ENCODE measurements at regions not wholly inside any gene's neighbourhood (a gene's known extent, or its start where the extent isn't known, plus 50 kb on each side); places are given as distances from the start of the nearest gene placed in this dataset.
"Not testable (repeated sequence)": the region's sequence is repeated elsewhere in the genome, so short reads cannot be mapped to it uniquely, and the experiment has no call there.

DNA sequence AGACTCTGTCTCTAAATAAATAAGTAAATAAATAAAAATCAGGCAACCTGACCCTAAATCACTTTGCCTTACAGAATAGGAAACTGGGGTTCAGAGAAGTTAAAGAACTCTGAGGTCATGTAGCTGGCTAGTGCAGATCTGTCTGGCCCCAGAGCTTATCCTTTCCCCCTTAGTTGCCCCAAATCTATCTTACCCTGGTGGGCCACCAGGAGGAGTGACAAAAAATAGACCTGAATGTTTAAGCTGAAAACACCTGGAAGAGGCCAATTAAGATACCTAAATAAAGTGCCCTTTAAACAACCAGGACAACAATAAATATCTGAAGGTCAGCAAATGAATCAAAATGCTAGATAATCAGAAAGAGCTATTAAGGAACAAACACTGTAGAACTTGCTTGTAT is 59.7 kb downstream of the TEX35 start:
- DNase-seq (ENCODE audit: low read depth in 4 of 4, low spot score in 3 of 4): no peak

DNA sequence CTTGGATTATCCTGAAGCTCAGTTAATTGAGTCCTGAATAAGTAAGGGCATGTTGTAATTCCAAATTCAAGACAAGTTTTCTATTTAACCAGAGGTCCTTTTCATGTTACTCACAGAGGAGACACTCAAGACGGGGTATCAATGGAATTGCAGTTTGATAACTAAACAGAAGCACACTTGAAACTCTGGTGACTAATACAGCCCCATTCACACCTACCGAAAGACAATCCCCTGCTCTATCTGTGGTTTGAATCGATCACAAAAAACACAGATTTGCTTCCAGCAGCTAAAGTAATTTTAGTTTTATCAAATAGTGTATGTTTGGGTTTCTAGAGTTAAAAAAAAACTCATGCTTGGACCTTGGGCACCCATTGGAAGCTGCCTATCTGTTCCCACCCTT is 60.4 kb downstream of the TEX35 start:
- no peak for DNase-seq (ENCODE audit: low read depth in 4 of 4, low spot score in 3 of 4)

DNA sequence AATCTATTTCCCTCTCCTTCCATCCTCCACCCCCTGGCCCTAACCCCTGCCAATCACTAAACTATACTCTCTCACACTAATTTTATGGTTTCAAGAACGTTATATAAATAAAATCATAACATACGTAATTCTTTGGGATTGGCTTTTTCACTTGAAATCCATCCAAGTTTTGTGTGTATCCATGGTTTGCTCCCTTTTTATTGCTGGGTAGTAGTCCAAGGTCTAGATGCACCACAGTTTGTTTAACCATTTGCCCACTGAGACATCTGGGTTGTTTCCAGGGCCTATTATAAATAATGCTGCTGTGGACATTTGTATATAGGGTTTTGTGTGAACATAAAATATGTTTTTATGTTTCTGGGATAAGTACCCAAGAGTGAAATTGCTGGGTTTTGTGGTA is 61.4 kb downstream of the TEX35 start:
- no peak for DNase-seq (ENCODE audit: low read depth in 4 of 4, low spot score in 3 of 4)

DNA sequence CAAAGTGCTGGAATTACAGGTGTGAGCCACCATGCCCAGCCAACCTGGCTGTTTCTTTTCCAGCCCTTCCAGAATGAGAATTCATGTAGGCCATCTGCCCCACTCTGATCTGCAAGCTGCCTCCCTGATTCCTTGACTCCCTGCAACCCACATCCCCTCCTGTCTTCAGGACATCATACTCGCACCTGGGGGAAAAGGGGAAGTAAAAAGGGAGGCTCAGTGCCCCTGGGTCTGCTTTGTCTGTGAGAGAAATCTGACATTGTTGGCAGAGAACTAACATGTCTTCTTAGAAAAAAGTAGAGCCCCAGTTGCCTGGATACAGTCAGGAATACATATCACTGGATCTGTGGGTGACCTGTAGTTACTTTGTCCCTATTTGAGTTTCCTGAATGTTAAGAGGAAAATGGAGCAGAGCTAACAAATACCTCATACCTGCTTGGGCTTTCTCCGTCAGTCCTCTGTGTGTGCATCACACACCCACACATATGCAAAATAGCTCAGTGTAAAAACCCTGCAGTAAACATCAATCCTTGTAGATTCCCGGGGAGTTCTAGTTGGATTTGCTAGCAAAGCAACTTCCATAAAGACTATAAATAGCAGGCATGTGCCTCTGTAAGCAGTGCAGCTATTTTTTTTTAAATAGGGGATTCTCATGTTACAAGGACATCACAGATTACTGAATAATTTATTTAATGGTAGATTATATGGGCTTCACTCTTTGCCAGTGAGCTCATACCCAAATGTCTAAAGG is 62.9 kb downstream of the TEX35 start:
- DNase-seq (ENCODE audit: low read depth in 4 of 4, low spot score in 3 of 4): peak in 1 of 4 donors; percentile 31

DNA sequence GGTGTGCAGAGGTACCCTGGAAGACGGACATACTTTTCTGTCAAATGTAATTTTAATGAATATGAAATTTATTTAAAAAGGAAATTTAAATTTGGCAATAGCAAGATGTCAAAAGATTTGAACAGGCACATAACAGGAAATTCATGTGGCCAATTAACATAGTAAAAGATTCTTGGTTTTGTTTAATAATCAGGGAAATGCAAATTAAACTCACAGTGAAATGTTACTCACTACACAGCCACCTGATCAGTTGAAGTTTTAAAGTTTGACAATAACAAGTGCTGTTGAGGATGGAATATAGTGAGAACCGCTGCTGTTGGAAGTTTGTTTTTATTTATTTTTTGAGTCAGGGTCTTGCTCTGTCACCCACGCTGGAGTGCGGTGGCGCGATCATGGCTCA is 63.9 kb downstream of the TEX35 start:
- no peak for DNase-seq (ENCODE audit: low read depth in 4 of 4, low spot score in 3 of 4)

DNA sequence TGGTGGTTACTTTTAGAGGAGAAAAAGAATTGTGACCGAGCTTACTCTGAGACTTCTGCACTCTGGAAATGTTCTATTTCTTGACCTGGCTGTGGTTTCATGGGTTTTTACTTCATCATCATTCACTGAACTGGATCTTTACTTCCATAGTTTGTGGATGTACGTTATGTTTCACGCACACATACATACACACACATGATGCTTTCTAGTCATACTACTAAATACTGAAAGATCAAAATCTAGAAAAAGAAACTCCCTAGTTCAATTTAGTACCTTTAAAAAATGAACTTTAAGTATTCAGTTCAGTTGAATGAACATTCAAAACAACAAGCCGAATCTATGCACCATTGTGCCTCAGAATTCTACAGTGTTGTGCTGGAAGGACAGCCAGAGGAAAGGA is 65.0 kb downstream of the TEX35 start:
- DNase-seq (ENCODE audit: low read depth in 4 of 4, low spot score in 3 of 4): no peak

DNA sequence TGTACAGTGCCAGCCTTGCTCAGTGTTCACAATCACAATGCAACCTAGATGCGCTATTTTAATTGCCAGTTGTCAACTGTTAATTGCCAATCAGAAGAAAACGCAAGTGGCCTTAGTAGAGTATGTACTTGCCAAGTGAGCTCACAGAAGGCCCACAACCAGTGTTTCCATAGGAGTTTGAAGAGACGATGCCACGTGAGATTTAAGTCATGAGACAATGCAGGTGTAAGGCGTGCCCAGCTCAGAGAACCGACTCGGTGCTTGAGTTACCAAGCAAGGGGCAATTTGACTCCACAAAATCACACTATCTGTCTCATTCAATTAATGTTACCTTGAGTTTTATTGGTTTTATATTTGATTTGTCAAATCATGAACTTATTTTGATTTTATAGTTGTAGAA is 65.6 kb downstream of the TEX35 start:
- DNase-seq (ENCODE audit: low read depth in 4 of 4, low spot score in 3 of 4): no peak

DNA sequence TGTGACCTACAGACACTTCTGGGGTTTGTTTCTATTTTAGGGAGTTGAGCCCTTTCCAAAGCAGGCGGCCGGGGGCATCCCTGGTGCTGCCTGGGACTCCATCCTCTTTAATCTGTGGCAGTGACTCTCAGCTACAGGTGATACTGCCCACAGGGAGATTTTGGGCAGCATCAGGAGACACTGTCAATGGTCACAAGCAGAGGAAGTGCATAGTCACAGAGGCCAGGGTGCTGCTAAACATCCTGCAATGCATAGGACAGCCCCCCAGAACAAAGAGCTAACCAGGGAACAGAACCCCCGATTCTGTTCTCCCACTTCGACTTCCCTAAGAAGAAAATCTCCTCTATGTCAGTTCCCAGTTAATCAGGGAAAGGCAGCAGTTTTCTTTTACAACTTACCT is 66.2 kb downstream of the TEX35 start:
- no peak for DNase-seq (ENCODE audit: low read depth in 4 of 4, low spot score in 3 of 4)

DNA sequence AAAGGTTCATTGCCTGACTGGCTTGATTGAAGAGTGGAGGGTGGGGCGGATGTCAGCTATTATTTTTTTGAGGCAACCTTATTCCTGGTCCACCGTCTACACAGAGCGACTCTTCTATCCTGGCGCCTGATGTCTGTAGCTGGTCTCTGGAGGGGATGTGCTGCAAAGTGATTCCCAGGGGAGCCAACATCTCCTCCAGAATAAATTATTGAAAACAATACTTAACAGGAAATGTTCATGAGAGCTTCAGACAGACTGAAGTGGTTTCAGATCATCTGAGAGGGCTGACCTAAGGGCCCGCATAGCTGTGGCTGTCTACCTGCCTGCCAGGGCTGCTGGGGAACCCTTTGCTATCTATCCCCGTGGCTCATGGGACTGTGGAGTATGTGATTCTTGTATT is 66.7 kb downstream of the TEX35 start:
- DNase-seq (ENCODE audit: low read depth in 4 of 4, low spot score in 3 of 4): no peak

DNA sequence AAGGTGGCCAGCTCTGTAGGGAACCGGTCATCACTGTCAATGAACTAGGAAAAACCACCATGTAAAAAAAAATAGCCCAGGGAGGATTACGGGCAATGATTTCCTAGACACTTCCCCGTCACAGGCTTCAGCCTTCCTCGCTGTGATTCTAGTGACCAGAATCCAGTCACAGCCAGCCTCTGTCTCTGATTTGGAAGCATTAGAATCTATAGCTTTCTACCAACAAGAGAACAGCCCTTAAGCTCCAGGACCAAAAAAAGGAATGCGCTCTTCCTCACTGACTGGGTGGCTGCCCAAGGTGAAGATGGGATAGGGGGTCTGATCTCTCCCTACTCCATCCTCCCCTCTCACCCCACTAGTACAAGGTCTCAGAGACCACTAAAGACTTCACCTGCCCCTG is 67.2 kb downstream of the TEX35 start:
- no peak for DNase-seq (ENCODE audit: low read depth in 4 of 4, low spot score in 3 of 4)

DNA sequence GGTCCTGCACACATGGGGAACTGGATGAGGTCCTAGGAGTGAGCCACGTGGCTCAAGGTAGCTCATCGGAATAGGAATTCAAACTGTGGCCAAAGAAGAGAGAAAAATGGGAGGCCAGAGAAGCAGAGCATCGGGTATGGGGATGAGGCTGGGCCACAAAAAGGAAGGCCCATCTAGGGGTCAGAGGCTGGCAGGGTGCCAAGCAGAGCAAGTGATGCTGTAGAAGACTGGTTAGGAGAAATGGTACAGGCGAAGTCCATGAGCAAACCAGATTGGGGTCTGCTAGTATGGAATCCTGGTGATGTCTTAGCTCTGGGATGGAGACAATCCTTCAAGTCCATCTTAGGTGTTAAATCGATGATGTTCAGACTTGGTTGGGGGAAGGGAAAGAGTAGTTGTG is 68.0 kb downstream of the TEX35 start:
- no peak for DNase-seq (ENCODE audit: low read depth in 4 of 4, low spot score in 3 of 4)

DNA sequence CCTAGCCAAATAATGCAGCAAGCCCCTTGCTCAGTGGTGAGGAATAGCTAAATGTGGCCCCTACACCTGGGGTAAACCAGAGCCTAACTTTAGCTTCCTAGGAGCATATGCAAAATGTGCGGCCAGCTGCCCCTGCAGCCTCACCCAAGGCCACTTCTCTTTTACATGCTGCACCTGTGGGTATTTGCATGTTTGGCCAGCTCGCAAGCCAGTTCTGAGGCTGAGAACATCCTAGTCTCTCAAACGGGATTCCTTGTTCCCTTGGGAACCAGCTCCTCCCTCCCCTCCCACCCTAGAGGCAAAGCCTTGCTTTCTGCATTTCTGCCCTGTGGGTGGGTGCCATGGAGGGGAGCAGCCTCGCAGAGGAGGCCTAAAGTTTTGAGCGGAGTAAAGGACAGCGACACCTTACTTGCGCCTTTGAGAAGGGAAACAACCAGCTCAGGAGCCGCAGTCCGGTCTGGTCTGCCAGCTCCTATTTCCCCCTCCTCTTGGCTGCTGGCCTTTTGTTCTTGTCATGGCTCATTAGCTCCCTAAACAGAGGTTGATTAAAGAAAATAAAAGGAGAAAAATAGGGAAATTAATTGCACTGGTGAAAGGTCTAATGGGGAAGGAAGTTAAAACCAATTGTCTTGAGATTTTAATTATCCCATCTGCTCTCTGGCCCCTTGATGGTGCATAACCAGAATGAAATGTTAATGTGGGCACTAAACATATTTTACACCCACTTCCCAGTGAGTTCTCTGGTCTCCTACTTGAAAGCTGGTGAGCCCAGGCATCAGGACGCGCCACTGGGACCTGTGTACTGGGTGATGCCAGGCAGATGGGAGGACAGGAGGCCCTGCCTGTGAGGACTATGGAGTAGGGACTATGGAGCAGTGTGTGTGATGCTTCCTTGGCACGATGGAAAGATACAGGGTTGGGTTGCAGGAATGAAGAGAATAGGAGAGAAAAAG is 68.7 kb downstream of the TEX35 start:
- peak in 3 of 4 donors; percentile 23 to 40 (median 31) for DNase-seq (ENCODE audit: low read depth in 4 of 4, low spot score in 3 of 4)

DNA sequence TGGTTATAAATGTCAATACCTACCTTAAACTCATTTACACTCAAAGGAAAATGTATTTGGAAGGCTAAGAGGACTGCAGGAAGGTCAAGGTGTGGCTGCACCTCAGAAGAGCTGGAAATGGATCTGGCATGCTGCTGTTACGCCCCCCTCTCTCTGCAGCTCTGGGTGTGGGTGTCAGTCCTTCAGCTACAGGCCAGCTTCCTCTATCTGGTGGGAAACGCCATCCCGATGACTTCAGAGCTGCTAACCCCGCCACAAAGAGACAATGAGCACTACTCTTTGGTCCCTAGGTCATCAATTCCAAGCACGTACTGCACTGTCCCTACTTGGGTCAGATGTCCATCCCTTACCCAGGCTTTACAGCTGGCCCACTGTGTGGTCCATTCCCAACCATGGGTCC is 74.2 kb downstream of the TEX35 start:
- no peak for DNase-seq (ENCODE audit: low read depth in 4 of 4, low spot score in 3 of 4)

DNA sequence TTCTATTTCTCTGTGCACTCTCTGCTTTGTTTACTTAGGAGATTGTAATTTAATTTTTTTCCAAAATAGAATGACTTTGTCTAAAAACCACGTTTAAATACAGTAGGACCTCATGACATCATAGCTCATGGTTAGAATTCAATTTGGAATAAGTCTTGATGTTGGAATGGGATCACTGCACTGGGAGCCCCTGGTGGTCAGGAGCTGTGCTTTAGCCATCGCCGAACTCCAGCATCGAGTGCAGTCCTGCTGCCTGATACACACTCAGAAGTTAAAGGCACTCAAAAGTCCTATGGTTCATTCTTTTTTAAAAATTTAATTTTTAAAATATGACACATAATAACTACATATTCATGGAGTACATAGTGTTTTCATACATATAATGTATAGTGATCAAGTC is 75.1 kb downstream of the TEX35 start:
- no peak for DNase-seq (ENCODE audit: low read depth in 4 of 4, low spot score in 3 of 4)

DNA sequence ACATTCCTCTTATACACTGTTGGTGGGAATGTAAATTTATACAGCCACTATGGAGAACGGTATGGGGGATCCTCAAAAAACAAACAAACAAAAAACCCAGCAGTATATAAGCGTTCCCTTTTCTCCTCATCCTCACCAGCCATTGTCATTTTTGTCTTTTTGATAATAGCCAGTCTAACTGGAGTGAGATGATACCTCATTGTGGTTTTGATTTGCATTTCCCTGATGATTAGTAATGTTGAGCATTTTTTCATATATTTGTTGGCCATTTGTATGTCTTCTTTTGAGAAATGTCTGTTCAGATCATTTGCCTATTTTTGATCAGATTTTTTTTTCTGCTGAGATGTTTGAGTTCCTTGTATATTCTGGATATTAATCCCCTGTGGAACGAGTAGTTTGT is 76.1 kb downstream of the TEX35 start:
- not testable (repeated sequence) for DNase-seq (ENCODE audit: low read depth in 4 of 4, low spot score in 3 of 4)

DNA sequence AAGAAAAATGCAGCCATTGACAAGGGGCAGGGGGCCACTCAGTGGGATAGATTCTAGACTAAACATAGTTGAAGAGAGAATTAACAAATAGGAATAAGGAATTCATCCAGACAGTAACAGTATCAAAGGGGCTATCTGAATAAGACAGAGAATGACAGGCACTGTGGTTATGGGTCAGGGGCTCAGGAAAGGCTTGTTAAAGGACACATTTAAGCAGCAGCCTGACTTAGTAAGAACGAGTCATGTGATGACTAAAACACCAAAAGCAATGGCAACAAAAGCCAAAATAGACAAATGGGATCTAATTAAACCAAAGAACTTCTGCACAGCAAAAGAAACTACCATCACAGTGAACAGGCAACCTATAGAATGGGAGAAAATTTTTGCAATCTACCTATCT is 78.9 kb downstream of the TEX35 start:
- DNase-seq (ENCODE audit: low read depth in 4 of 4, low spot score in 3 of 4): not testable (repeated sequence)

DNA sequence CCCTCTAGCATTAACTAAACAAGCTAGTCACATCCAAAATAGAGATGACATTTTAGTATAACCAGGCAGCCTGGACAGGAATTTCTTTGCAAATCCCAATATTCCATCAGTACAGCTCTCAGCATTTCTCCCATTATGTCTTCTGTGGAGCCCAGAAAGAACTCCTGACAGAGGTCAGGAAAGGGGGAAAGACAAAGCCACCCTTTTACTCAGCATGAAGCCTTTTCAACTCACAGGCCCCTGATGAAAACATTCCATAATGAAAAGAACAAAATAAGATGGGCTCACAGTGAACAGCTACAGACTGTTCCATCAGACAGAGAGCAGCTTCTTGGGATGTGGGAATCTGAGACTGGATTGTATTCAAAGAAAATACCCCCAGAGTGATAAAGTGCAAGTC is 80.6 kb downstream of the TEX35 start:
- DNase-seq (ENCODE audit: low read depth in 4 of 4, low spot score in 3 of 4): no peak

DNA sequence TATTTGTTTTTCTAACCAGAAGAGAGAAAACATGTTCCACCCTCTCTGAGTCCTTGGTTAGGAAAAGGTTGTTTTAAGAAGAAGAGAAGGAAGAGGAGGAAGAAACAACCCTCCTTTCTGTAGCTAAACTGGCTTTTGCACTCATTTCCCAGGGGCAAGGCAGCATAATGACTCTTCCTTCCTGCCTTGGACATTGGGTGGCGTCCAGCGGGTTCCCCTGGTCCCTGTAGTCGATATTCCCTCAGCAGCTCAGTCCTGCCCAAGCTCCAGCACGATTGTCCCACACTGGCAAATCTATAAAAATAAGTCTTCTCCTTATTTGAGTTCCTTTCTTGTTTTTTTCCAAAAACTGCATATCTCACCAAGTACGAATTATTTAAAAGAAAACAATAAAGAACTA is 81.2 kb downstream of the TEX35 start:
- DNase-seq (ENCODE audit: low read depth in 4 of 4, low spot score in 3 of 4): no peak

DNA sequence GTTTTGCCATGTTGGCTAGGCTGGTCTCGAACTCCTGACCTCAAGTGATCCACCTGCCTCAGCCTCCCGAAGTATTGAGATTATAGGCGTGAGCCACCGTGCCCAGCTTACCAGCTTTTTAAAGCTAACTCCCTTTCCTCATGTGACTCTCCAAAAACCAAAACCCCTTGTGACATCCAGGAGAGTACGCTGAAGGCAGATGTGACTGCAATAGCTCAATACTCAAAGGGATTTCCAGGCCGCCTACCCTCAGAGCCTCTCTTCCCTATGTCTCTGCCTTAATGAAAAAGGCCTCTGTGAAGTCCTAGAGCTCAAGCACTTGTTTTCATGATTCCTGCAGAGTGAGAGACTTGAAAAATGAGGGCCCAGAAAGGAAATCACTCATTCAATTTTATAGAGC is 82.6 kb downstream of the TEX35 start:
- DNase-seq (ENCODE audit: low read depth in 4 of 4, low spot score in 3 of 4): no peak

DNA sequence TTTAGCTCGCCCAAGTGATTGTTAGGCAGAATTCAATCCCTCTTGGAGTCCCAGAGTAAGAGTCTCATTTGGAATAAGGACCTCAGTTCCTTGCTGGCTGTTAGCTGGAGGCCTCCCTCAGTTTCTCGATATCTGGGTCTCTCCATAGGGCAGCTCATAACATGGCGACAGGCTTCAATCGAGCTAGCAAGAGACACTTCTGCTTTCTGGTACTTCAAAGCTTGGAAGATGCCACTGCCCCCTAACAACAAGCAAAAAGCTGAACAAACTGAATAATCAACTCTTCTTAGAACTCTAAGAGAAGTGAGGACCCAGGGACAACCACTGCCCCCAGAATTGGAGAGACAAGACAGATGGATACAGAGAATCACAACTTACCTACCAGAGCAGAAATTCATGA is 86.2 kb downstream of the TEX35 start:
- DNase-seq (ENCODE audit: low read depth in 4 of 4, low spot score in 3 of 4): no peak

DNA sequence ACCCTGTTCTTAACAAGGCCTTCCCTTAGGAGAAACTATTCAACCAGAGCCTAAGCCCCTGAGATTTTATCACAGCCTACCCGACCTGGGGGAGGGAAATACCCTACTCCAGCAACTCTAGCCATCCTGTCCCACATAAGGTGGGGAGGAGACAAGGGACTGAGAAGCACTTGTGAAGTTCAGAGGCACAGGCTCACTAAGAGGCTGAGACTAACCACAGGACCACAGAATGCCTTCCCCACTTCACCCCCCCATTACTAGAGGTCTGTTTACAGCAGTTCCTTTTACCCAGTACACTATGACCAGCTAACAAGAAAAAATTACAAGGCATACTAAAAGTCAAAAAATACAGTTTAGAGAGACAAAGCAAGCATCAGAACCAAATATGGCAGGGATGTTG is 86.8 kb downstream of the TEX35 start:
- DNase-seq (ENCODE audit: low read depth in 4 of 4, low spot score in 3 of 4): no peak

DNA sequence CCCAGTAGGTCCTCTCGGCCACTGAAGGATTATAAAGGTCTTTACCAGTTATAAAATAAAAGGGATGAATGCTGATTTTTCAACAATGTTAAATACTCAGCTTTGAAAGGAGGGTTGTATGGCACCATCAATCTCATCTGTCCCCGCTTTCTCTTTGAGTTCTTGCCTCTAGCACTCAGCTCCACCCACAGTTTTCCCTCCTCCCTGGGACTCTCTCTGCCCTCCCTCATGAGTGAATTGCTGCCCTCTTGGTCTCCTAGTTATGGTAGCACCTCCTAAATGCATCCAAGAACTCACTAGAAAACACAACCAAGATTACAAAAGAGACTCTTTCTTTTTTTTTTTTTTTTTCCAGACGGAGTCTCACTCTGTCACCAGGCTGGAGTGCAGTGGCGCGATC is 91.0 kb downstream of the TEX35 start:
- DNase-seq (ENCODE audit: low read depth in 4 of 4, low spot score in 3 of 4): no peak
